ENCODE measurements at regions not wholly inside any gene's neighbourhood (a gene's known extent, or its start where the extent isn't known, plus 50 kb on each side); places are given as distances from the start of the nearest gene placed in this dataset.

- no peaks in the 10 kb centered on the region for H3K27me3 ChIP-seq (ENCODE audit: control insufficient read depth, insufficient read depth, low read length)
- H3K27ac ChIP-seq (ENCODE audit: low read depth, low read length) = no peak overlapping the region
- ChIA-PET POLR2A (no interaction called here), CTCF (interaction anchor here (0.7 kb wide), 1 partner anchor 10 kb away, joined by 3 read pairs; no protein-coding TSS in a partner anchor)
- TF ChIP-seq, protein P1, sequence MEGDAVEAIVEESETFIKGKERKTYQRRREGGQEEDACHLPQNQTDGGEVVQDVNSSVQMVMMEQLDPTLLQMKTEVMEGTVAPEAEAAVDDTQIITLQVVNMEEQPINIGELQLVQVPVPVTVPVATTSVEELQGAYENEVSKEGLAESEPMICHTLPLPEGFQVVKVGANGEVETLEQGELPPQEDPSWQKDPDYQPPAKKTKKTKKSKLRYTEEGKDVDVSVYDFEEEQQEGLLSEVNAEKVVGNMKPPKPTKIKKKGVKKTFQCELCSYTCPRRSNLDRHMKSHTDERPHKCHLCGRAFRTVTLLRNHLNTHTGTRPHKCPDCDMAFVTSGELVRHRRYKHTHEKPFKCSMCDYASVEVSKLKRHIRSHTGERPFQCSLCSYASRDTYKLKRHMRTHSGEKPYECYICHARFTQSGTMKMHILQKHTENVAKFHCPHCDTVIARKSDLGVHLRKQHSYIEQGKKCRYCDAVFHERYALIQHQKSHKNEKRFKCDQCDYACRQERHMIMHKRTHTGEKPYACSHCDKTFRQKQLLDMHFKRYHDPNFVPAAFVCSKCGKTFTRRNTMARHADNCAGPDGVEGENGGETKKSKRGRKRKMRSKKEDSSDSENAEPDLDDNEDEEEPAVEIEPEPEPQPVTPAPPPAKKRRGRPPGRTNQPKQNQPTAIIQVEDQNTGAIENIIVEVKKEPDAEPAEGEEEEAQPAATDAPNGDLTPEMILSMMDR (IDR thresholded peaks at IDR 0.05; ENCODE audit: low read depth, low read length) = no peak
- no peaks in the 10 kb centered on the region for H3K9me3 ChIP-seq (ENCODE audit: control insufficient read depth, insufficient read depth, low read length)
- no peak overlapping the region for H3K4me3 ChIP-seq (ENCODE audit: low read depth, low read length)
- DNase-seq (ENCODE audit: low read depth, low spot score) = no peak
These were observed 168.1 kb downstream of the RBM26 start for GRCh38 chr13:79237981-79238380.

DNA sequence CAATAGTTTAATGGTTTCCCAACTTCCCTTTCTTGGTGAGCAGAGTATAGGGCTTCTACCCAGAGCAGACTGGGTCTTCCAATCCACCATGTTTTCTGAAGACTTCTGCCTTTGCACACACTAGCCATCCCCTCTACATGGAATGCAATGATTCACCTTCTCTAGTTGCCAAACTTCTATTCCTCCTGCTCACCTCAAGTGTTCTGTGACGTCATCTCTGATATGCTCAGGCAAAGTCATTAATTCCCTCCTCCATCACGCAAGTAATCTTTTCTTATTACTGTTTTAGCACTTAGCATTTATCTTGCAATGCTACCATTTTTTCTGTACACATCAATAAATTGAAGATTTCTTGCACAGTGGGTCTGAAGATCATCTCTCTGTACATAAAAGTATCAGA is 174.2 kb downstream of the RBM26 start:
- ChIA-PET CTCF (no interaction called here), POLR2A (no interaction called here)
- TF ChIP-seq, protein P1 (IDR thresholded peaks at IDR 0.05; ENCODE audit: low read depth, low read length) = no peak
- Histone ChIP-seq H3K9me3 (ENCODE audit: control insufficient read depth, insufficient read depth, low read length) (no peaks in the 10 kb centered on the region), H3K27me3 (ENCODE audit: control insufficient read depth, insufficient read depth, low read length) (no peaks in the 10 kb centered on the region), H3K4me3 (ENCODE audit: low read depth, low read length) (no peak overlapping the region), H3K27ac (ENCODE audit: low read depth, low read length) (no peak overlapping the region)
- DNase-seq (ENCODE audit: low read depth, low spot score) = no peak

GRCh38 chr13:79229761-79230160 is 176.3 kb downstream of the RBM26 start:
- Histone ChIP-seq H3K4me3 (ENCODE audit: low read depth, low read length) (no peak overlapping the region), H3K9me3 (ENCODE audit: control insufficient read depth, insufficient read depth, low read length) (no peaks in the 10 kb centered on the region), H3K27ac (ENCODE audit: low read depth, low read length) (no peak overlapping the region), H3K27me3 (ENCODE audit: control insufficient read depth, insufficient read depth, low read length) (no peaks in the 10 kb centered on the region)
- TF ChIP-seq, protein P1 (IDR thresholded peaks at IDR 0.05; ENCODE audit: low read depth, low read length) = no peak
- ChIA-PET POLR2A (no interaction called here), CTCF (no interaction called here)
- no peak for DNase-seq (ENCODE audit: low read depth, low spot score)

GRCh38 chr13:79228972-79229371 is 177.1 kb downstream of the RBM26 start:
- TF ChIP-seq, protein P1 (IDR thresholded peaks at IDR 0.05; ENCODE audit: low read depth, low read length) = no peak
- Histone ChIP-seq H3K27ac (ENCODE audit: low read depth, low read length) (no peak overlapping the region), H3K9me3 (ENCODE audit: control insufficient read depth, insufficient read depth, low read length) (no peaks in the 10 kb centered on the region), H3K27me3 (ENCODE audit: control insufficient read depth, insufficient read depth, low read length) (no peaks in the 10 kb centered on the region), H3K4me3 (ENCODE audit: low read depth, low read length) (no peak overlapping the region)
- ChIA-PET POLR2A (no interaction called here), CTCF (no interaction called here)
- DNase-seq (ENCODE audit: low read depth, low spot score) = no peak

DNA sequence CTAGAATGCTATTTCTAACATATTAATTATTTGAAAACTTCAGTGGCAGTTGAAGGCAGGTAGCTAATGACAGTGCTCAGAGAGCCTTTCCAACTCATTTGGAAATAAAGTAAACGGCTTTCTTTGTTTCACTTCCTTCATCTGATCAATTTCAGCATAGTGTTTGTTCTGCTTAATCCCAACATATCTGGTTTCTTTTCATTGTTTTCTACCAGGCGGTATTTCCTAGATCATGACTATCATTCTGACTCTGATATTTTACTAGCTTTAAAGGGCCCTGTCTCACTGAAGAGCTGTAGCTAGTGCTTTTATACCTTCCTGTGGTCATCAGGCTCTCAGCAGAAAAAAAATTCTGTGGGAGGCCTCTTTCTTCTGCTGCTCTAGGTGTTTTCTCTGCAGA is 178.6 kb downstream of the RBM26 start:
- H3K9me3 ChIP-seq (ENCODE audit: control insufficient read depth, insufficient read depth, low read length) = no peaks in the 10 kb centered on the region
- H3K4me3 ChIP-seq (ENCODE audit: low read depth, low read length) = no peak overlapping the region
- TF ChIP-seq, protein P1 (IDR thresholded peaks at IDR 0.05; ENCODE audit: low read depth, low read length) = no peak
- no peak for DNase-seq (ENCODE audit: low read depth, low spot score)
- ChIA-PET CTCF (no interaction called here), POLR2A (no interaction called here)
- H3K27me3 ChIP-seq (ENCODE audit: control insufficient read depth, insufficient read depth, low read length) = no peaks in the 10 kb centered on the region
- H3K27ac ChIP-seq (ENCODE audit: low read depth, low read length) = no peak overlapping the region

All from AG04450 (cell line).